ENCODE measurements at regions not wholly inside any gene's neighbourhood (a gene's known extent, or its start where the extent isn't known, plus 50 kb on each side); places are given as distances from the start of the nearest gene placed in this dataset.

DNA sequence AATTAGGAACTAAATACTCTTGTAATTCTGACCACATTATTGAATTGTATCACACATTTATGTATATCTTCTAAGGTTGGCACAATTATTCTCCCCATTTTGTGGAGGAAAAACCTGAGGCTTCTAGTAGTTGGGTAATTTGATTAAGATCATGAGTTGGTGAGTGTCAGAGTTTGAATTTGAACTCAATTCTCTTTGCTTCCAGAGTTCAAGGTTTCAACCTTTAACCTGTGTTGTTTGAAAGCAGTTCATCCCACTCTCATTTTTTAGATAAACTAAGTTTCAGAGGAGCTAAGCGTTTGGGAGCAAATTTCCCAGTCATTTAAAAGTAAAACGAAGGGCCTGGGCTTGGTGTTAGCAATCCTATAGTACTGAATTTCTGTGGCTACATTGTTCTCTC, 293.4 kb downstream of the ADGRL2 start:
- no peak for DNase-seq (ENCODE audit: low read depth)
- no peak overlapping the region for H3K4me3 ChIP-seq (ENCODE audit: low read length)
- TF ChIP-seq, protein P1, sequence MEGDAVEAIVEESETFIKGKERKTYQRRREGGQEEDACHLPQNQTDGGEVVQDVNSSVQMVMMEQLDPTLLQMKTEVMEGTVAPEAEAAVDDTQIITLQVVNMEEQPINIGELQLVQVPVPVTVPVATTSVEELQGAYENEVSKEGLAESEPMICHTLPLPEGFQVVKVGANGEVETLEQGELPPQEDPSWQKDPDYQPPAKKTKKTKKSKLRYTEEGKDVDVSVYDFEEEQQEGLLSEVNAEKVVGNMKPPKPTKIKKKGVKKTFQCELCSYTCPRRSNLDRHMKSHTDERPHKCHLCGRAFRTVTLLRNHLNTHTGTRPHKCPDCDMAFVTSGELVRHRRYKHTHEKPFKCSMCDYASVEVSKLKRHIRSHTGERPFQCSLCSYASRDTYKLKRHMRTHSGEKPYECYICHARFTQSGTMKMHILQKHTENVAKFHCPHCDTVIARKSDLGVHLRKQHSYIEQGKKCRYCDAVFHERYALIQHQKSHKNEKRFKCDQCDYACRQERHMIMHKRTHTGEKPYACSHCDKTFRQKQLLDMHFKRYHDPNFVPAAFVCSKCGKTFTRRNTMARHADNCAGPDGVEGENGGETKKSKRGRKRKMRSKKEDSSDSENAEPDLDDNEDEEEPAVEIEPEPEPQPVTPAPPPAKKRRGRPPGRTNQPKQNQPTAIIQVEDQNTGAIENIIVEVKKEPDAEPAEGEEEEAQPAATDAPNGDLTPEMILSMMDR (conservative IDR thresholded peaks at IDR 0.05; ENCODE audit: low read depth, low read length): no peak

DNA sequence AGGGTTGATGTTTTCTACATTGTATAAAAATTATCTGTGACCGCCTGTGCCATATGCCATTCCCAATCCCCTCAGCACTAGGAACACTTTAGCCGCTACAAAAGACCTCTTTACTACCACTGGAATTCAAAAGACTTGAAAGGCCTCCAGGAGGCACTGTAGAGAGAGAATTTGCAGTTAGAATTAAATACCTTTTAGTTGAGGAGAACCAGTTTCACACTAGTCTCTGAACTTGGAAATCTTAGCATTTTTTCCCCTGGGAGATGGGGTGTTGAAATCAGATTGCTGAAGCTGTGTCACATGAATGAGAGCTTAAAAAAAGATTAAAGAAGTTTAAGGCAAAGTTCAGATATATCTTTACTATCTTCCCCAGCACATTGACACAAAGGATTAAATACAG, 291.0 kb downstream of the ADGRL2 start:
- no peak for DNase-seq (ENCODE audit: low read depth)
- TF ChIP-seq, protein P1 (conservative IDR thresholded peaks at IDR 0.05; ENCODE audit: low read depth, low read length): peak; percentile 32
- no peak overlapping the region for H3K4me3 ChIP-seq (ENCODE audit: low read length)

DNA sequence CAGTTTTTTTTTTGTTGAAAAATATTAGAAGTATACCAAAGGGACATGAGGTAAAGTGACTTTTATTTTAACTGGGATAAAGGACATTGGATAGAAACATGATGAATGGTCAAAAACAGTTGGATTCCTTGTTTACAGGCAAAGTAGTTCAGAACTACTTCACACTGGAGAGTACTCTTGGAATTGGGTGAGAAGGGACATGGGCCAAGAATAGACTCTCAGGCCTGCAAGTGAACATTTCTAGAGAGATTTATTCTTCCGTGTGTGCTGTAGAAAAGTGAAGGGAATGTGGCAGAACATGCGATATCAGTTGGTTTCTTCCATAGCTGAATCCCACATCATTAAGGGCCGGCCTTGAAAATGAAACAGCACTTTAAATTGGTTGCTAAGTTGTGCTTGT, 290.5 kb downstream of the ADGRL2 start:
- TF ChIP-seq, protein P1 (conservative IDR thresholded peaks at IDR 0.05; ENCODE audit: low read depth, low read length): no peak
- no peak for DNase-seq (ENCODE audit: low read depth)
- H3K4me3 ChIP-seq (ENCODE audit: low read length): no peak overlapping the region

DNA sequence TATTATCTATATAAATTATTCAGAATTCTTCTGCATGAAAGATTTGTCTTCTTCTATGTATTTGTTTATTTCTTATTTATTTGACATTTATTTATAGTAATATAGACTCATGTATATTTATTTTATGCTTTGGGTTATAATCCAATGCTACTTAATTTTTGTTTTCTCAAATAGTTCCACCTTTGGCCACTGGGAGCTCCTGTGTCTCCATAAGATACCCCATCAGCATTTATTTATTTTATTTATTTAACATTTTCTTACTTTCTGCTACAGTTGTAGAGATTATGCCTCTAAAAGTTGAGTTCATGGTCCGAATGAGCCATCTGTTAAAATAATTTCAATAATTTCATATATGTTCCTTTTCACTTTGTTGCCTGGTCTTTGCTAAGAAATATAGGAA, 289.4 kb downstream of the ADGRL2 start:
- no peak for DNase-seq (ENCODE audit: low read depth)
- TF ChIP-seq, protein P1 (conservative IDR thresholded peaks at IDR 0.05; ENCODE audit: low read depth, low read length): peak; percentile 57
- no peak overlapping the region for H3K4me3 ChIP-seq (ENCODE audit: low read length)

DNA sequence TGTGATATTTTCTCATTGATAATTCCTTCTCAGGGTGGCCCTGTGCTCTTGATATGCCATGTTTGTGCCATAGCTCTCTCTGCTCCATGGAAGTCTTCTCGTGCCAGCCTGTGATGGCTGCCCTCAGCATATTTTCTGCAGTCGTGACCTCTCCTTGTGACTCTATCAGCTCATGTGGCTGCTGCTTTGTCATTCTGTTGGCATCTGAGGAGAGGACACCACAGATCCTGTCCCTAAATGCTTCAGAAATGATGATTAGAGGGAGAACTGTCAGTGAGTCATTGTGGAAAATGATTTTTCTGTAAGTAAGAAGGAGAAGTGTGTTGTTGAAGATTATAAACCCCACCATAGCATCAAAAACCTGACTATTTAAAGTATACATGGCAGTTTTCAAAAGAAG, 286.0 kb downstream of the ADGRL2 start:
- H3K4me3 ChIP-seq (ENCODE audit: low read length): no peak overlapping the region
- peak; percentile 27 for DNase-seq (ENCODE audit: low read depth)
- TF ChIP-seq, protein P1 (conservative IDR thresholded peaks at IDR 0.05; ENCODE audit: low read depth, low read length): no peak

DNA sequence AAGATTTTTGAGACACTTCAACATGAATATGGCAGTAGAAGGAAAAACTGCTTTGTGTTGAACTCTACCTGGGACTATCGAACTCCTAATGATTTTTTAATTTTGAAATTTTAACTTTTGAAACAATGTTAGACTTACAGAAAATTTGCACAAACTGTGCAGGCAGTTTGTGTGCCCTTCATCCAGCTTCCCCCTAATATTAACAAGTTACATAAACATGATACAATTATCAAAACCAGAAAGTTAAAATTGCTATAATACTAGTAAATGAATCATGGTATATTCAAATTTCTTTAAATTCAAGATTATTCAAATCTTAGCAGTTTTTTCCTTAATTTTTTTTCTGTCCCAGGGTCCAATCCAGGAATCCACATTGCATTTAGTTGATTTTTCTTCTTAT, 278.9 kb downstream of the ADGRL2 start:
- TF ChIP-seq, protein P1 (conservative IDR thresholded peaks at IDR 0.05; ENCODE audit: low read depth, low read length): no peak
- H3K4me3 ChIP-seq (ENCODE audit: low read length): no peak overlapping the region
- DNase-seq (ENCODE audit: low read depth): no peak

DNA sequence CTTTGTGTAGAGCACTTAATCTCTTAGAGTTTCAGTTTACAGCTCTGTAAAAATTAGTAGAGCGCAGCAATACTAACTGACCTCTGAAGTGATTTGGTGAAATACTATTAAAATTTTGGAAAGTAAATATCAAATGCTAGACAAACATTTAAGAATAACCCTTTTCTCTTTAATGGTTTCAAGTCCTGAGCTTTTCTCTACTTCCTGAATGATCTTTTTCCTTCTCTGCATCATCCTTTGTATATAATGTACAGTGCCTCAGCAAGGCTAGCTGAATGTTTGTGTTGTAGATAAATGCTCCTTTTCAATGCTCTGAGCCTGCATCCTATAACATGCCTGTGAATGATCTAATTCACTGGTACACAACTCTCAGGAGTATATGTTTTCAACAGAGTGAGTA, 272.9 kb downstream of the ADGRL2 start:
- H3K4me3 ChIP-seq (ENCODE audit: low read length): no peak overlapping the region
- no peak for DNase-seq (ENCODE audit: low read depth)
- TF ChIP-seq, protein P1 (conservative IDR thresholded peaks at IDR 0.05; ENCODE audit: low read depth, low read length): no peak

All from retinal pigment epithelial cell (primary cell).